ENCODE measurements at regions not wholly inside any gene's neighbourhood (a gene's known extent, or its start where the extent isn't known, plus 50 kb on each side); places are given as distances from the start of the nearest gene placed in this dataset.

- no peak for TF ChIP-seq POLR2A (IDR thresholded peaks at IDR 0.05; ENCODE audit: low read length)
- no peak for TF ChIP-seq GATA1 (IDR thresholded peaks at IDR 0.05; ENCODE audit: low read depth, low read length)
These were observed 933.9 kb upstream of the LRRTM1 start for GRCh38 chr2:81238462-81238861.
